HG03159 (cell line): ENCODE measurements at regions not wholly inside any gene's neighbourhood (a gene's known extent, or its start where the extent isn't known, plus 50 kb on each side); places are given as distances from the start of the nearest gene placed in this dataset.

Source experiments
- ATAC-seq: cut with Tn5 transposase; IDR thresholded peaks from one replicate; pipeline ENCODE4 v1.9.1; 2021; ENCODE audit warnings: mild to moderate bottlenecking, moderate library complexity; ENCODE audit not compliant: unreplicated experiment

- no peak for ATAC-seq
Measured at GRCh38 chr12:75581515-75581914, 70.1 kb upstream of the KRR1 start.

DNA sequence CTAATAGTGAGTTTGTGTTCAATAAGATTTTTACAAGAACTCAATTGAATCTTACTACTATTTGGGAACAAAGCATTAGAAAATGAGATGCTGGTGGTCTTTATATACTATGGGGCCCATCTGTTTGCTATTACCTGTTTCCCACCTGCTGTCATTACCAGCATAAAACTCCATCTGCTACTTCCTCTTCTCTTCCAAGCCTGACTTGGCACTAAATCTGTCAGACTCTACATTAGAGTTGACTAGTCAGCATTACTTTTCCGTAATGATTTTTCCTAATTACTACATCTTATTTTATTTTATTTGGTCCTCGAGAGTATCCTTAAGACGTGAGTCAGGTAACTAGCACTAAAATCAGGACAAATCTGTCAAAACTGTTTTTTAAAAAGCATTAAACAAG, 68.1 kb upstream of the KRR1 start:
- ATAC-seq = no peak

DNA sequence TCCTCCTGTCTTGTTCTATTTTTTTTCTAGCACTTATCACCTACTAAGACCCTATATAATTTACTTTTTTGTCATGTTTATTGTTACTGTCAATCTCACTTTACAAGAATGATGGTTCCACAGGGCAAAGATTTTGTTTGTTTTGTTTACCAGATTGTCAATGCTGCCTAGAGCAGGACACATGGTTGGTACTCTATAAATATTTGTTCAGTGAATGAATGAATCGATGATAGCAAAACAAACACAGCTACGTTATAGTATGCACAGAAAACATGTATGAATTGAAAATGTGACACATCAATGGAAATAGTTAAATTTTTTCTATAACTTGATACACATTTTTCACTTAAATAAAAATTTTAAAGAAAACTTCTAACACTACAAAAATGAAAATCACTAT, 67.1 kb upstream of the KRR1 start:
- no peak for ATAC-seq

- no peak for ATAC-seq
Measured at GRCh38 chr12:75577812-75578211, 66.4 kb upstream of the KRR1 start.

GRCh38 chr12:75571656-75572205, 60.3 kb upstream of the KRR1 start:
- ATAC-seq = no peak

DNA sequence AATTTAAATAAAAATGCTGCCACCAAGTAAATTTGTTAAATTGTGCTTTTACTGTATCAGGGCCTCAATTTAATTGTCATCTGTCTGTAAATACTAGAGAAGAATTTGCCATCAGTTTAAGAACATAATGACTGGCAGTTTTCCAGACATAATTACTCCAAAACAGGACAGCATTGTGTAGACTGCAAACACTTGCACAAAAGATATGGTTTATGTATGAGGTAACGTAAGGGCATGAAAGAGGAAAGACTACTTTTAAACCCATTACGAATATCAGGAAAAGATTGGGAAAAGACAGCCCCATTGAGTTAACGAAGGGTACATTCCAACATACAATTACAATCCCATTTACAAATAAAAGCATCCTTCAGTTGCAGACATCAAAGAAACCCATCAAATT, 59.8 kb upstream of the KRR1 start:
- no peak for ATAC-seq

- no peak for ATAC-seq
Measured at GRCh38 chr12:75568801-75569200, 57.4 kb upstream of the KRR1 start.

DNA sequence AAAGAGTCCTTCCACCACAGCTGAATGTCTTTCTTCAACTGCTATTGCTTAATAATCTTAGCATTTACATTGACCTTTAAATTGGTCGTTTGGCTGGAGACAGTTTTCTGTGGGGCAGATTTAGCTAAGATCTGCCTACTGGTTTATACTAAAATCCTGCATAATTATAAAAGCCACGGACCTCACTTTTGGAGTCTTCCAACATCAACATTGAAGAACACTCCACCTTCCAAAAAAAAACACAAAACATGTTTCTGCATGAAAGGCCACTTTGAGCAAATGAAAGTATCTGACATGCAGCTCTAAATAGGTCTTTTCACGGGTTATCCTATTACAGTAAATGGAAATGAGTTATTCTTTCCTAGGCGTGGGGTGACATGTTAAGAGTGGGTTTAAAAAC, 57.0 kb upstream of the KRR1 start:
- ATAC-seq = no peak

DNA sequence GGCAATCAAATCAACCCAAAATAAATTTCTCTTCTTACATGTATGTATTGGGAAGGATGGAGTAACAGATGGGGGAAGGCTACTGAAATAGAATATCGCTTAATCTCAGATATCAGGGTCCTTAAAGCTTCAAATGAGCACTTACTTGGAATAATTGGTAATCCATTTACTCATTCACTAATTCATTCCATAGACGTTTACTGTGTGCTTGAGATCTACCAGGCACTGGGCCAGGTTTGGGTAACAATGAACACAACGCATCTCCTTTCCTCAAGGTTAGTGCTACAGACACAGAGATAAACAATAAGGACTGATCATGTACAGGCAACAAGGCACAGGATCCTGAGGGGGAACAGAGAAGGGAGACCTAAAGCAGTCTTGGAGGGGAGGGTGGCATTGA, 54.4 kb upstream of the KRR1 start:
- ATAC-seq = no peak

DNA sequence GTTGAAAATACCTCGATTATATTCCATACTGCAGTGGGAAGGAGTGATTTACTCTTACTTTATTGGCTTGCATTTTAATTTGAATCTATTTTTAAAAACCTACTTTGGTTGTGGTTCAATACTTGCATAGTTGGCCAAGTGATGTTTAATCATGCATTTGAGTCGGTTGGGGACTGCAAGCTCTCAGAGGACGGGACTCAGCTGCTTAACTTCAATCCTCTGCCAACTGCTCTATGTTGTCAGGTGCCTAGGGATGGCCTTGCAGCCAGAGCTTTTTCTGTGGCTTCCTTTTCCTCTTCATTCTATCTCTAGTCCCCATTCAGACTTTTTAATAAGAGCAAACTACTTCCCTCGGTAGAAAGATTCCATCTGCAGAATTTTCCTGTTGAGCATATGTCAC, 53.4 kb upstream of the KRR1 start:
- ATAC-seq = no peak

DNA sequence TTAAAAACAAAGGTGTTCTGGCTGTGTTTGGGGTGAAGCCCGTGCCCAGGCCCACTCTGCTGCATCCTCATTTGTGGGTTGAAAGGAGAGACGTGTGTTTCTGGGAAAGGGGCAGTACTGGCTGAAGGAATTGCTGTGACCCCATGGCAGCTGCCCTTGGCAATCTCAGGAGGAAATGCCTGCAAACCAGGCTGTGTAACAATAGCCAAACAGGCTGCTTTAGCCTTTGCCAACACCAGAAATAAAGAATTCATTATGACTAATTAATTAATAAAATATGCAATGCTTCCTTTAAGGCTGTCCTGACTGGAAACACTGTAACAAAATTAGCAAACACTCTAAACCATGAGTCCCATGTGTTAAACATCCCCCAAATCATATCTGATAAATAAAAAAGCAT, 53.0 kb upstream of the KRR1 start:
- no peak for ATAC-seq

DNA sequence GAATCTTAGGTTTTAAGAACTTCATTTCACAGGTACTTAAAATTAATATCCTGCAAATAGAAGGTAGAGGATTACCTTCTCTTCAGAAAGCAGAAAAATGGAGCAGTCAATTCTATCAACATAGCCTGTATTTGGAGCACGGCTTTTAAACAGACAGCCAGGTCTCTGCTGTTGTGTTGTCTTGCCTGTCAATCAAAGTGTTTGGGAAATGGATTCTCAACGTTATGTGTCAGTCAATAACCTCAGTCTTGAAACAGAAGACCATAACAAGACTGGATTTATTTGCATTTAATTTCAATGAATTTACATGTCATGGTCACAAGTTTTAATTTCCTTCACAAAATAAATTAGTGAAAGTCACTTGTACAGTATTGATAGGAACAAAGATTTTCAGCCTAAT, 51.9 kb upstream of the KRR1 start:
- no peak for ATAC-seq

- ATAC-seq = no peak
Measured at GRCh38 chr12:75561921-75562320, 50.5 kb upstream of the KRR1 start.
